COLO668 (cell line): ENCODE measurements at regions not wholly inside any gene's neighbourhood (a gene's known extent, or its start where the extent isn't known, plus 50 kb on each side); places are given as distances from the start of the nearest gene placed in this dataset.
A peak's percentile ranks its signal among the peaks of the same experiment; 100 is the strongest.
"Not testable (repeated sequence)": the region's sequence is repeated elsewhere in the genome, so short reads cannot be mapped to it uniquely, and the experiment has no call there.

ENCODE experiments used
- DNase-seq: peaks from one replicate; lab custom pipeline; 2025; ENCODE audit not compliant: unreplicated experiment; lab: John Stamatoyannopoulos, UW

DNA sequence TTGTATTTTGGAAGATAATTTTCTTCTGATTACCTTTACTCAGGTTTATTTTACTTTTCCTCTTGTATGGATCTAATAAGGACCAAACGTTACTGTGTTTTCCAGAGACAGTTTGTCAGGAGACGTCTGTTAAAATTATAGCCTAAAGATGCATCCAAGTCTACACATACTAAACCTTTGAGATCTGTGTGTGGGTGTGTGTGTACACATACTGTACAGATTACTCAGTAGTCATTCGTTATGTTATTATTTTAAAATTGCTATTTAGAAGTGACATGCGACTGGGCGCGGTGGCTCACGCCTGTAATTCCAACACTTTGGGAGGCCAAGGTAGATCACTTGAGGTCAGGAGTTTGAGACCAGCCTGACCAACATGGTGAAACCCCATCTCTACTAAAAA lies 51.6 kb upstream of the CNTLN start:
- no peak for DNase-seq

GRCh38 chr9:17082343-17083064 lies 52.3 kb upstream of the CNTLN start:
- no peak for DNase-seq

DNA sequence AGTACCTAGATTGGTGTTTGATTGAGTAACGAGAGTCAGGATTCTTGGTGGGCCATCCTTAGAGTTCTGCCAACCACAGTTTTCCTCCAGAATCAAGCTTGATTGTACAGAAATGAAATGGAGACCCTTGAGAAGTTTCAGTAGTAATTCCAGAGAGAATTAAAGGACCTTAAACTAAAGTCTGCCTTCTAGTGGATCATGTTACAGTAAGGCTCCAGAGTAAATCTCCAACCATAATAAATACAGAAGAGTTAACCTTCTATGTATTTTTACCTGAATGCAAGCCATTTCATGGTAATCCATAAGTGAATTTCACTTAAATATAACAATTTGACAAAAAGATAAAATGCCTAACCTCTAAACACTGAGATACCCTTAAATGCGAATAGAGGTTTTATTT lies 53.0 kb upstream of the CNTLN start:
- DNase-seq: no peak

- no peak for DNase-seq
These were observed 53.5 kb upstream of the CNTLN start for GRCh38 chr9:17081351-17081750.

DNA sequence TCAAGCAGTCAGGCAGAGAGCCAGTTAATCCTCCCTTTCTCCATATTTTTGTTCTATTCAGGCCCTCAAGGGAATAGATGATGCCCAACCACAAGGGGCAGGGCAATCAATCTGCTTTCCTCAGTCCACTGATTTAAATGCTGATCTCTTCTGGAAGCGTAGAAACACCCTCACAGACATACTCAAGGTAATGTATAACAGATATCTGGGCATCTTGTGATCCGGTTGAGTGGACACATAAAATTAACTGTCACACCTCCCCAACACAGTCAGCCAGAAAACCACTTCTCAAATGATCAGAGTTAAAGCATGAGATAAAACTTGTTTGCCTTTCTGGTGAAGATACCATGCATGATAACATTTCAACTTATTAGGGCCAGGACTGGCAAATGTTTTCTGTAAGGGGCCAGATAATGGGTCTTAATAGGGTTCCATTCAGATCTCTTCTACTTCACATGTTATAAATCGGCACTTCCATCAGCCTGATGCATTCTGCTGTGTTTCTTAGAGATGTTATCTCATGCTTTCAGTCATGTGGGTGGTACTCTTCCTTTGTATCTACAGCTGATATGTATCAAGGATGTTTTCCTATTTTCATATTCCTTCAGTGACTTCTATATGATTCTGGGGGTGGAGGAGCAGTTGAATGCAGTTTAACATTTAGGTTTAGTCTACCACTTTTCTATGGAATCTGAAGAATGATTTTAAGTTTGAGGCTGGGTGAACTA lies 58.9 kb upstream of the CNTLN start:
- DNase-seq: no peak

DNA sequence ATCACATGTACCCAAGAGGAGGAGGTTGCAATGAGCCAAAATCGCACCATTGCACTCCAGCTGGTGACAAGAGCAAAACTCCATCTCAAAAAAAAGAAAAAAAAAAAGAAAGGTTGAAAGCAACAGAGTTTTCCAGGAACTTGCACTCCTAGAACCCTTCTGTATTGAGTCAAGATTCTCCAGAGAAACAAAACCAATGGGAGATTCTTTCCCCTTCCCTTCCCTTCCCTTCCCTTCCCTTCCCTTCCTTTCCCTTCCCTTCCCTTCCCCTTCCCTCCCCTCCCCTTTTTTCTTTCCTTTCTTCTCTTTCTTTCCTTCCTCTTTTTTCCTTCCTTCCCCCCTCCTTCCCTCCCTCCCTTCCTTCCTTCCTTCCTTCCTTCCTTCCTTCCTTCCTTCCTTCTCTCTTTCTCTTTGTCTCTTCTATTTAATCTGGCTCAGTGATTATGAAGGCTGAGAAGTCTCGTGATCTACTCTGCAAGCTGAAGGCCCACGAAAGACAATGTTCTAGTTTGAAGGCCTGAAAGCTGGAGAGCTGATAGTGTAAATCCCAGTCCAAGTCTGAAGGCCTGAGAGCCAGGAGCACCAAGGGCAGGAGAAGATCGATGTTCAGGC lies 59.6 kb upstream of the CNTLN start:
- no peak for DNase-seq

GRCh38 chr9:17072563-17072962 lies 62.3 kb upstream of the CNTLN start:
- DNase-seq: not testable (repeated sequence)

DNA sequence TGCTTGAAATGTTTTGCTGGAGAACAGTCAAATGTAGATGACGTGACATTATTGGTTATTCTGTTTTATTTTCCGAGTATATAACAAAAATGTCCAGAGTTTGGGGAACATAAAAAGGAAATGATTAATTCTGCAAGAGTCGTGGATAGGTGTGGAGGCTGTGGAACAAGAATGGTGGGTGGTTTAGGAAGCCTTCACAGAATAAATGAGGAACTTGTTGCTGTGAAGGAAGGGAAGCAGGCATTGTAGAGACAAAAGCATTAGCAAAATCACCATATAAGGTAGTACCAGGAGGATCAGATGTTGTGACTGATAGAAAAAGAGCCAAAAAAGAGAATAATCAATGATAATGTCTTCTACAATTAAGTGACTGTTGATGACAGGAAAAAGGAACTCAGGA lies 66.2 kb upstream of the CNTLN start:
- DNase-seq: no peak

DNA sequence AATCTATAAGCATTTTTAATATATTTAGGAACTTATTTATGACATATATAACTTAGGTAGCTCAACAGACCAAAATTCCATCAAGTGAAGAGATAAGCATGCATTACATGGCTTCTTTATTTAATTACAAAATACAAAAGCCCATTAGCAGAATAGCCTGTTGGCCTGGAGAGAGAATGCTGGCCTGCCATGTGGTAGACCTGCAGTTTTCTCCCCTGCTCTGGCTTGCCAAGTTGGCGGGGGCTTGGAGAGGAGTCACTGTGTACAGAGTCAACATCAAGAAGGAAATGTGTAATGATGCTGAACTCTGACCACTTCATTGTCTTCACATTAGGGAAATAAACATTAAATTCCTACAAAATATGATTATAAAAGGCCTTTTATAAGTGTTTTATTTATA lies 69.8 kb upstream of the CNTLN start:
- peak; percentile 24 for DNase-seq

DNA sequence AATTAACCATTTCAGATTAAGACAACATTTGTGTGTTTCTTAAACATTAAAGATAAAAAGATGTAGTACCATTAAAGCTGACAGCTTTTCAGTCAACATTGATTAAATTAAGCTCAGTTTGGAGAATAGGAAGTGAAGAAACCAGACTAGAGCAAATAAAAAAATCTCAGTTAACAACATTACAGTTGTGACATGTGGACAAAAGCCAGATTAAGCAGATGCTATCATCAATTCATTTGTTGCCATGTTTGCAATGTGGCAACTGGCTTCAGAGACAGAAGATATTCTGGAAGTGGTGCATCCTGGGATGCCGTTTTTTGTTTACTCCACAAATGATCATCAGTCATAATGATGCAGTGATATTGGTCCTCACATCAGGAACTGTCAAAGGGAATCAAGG lies 70.3 kb upstream of the CNTLN start:
- no peak for DNase-seq

GRCh38 chr9:17063535-17064135 lies 71.2 kb upstream of the CNTLN start:
- DNase-seq: peak; percentile 7

DNA sequence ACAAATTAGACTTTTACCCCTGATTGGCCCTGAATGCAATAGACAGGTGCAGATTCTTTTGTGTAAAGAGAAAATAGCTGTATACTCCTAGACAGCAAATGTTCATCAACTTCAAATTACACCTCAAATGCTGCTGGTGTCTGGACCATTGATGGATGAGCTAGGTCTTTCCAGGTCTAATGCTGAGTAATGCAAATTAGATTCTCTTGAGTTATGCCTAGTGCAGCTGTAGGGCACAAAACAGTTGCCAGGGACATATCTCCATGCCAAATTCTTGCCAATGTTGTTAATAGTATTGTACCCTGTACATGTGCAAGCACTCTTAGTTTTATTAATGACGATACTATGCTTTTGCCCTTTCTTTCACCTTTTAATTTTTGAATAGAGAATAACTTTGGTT lies 72.3 kb upstream of the CNTLN start:
- DNase-seq: no peak

- DNase-seq: no peak
These were observed 74.4 kb upstream of the CNTLN start for GRCh38 chr9:17060450-17060849.

GRCh38 chr9:17059465-17059864 lies 75.4 kb upstream of the CNTLN start:
- DNase-seq: no peak

DNA sequence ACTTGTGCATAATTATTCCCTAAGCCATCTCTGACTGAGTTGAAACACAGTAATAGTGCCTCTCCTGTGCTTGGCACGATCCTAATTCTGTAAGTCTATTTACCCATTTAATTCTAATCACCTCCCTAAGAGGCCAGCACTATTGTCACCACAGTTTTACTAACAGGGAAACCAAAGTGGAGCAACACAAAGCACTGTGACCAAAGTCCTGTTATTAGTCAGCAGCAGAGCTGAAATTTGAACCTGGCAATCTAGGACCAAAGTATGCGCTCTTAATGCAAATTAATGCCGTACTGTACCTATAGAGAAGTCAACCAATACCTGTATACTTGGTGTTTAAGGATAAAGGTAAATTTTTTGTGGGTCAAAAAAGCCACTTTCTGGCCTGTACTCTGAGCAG lies 77.1 kb upstream of the CNTLN start:
- DNase-seq: peak; percentile 35

GRCh38 chr9:17052626-17053025 lies 82.2 kb upstream of the CNTLN start:
- DNase-seq: no peak

DNA sequence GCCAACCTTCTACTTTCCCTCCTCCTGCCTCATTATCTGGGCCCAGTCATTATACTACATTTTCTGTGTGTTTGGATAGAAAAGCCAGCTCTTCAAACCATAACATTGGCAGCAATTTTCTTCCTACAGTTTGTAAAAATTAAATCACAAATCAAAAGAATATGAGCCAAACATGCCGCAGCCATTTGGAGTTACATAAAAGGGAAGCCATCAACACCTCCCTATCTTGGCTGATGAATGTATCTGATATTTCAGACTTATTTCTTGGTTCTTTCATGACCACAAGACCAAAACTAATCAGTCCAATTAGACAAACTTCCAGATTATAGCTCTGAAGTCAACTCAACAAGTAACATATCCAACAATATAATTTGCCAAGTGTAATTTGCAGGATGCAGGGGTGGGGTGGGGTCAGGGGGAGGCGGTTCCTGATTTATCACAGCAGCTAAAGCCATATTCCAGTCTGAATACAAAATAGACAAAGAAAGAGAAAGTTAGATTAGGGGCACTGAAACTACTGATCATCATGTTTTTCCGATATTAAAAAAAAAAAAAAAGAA lies 89.4 kb upstream of the CNTLN start:
- DNase-seq: no peak

- no peak for DNase-seq
These were observed 103.3 kb upstream of the CNTLN start for GRCh38 chr9:17031546-17031945.

- DNase-seq: no peak
These were observed 109.6 kb upstream of the CNTLN start for GRCh38 chr9:17025281-17025680.

GRCh38 chr9:17024129-17024528 lies 110.7 kb upstream of the CNTLN start:
- DNase-seq: no peak

DNA sequence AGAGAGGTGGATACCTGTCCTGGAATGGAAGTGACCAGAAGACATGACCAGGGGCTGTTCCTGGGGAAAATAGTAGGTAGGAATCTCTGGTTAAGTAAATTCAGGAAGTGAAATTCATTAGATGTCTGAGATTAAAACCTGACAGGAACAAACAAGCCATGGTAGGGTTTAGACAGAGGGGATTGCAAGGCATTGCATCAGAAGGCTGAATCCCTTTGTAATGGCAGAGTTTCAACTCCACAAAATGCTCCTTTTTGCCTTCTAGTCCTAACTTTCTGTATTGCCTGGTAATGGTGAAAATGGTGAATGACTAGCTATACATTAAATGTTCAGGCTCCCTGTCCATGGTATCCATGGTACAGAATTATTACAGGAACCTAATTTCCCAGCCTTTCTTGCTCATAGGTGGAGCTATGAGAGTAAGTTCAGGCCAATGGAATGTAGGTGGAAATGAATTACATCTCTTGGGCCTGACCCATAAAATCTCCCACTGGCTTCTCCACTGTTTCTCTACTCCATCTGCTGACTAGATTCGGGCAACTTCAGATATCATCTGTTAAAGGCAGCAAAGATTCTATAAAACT lies 113.4 kb upstream of the CNTLN start:
- no peak for DNase-seq
